Natural killer cell (primary cell): ENCODE measurements at regions not wholly inside any gene's neighbourhood (a gene's known extent, or its start where the extent isn't known, plus 50 kb on each side); places are given as distances from the start of the nearest gene placed in this dataset.

Source experiments
- ATAC-seq, 3 donors: fragments of 150-1000 bp in 2 of 3; fragments of 200-7000 bp in 1 of 3; cut with Tn5 transposase; 1 replicate in 1 of 3; 2 replicates in 2 of 3; pipeline ENCODE4 v1.10.0; 2021; ENCODE audit warnings: mild to moderate bottlenecking in 2 of 3, moderate library complexity in 2 of 3
- DNase-seq, 2 donors: peaks; one replicate each; pipeline versions ENCODE4 v3.0.0 to v3.0.0-alpha.2; 2013 to 2021; ENCODE audit warnings: mixed read lengths in 1 of 2
- H3K27ac ChIP-seq: one replicate; pipeline ENCODE4 v1.5.1; 2013; ENCODE audit warnings: mild to moderate bottlenecking, low read length
- H3K27me3 ChIP-seq: one replicate; pipeline ENCODE4 v1.6.1; 2013; ENCODE audit warnings: low read length; ENCODE audit not compliant: control insufficient read depth, insufficient read depth
- H3K36me3 ChIP-seq: one replicate; pipeline ENCODE4 v1.6.1; 2013; ENCODE audit warnings: low read length; ENCODE audit not compliant: control insufficient read depth, insufficient read depth
- H3K4me1 ChIP-seq: one replicate; pipeline ENCODE4 v1.6.1; 2013; ENCODE audit warnings: low read length; ENCODE audit not compliant: control insufficient read depth, insufficient read depth
- H3K4me3 ChIP-seq: one replicate; pipeline ENCODE4 v1.5.1; 2013; ENCODE audit warnings: low read length
- H3K9me3 ChIP-seq: one replicate; pipeline ENCODE4 v1.6.1; 2013; ENCODE audit warnings: low read length; ENCODE audit not compliant: control insufficient read depth, insufficient read depth
- H3K27ac Mint-ChIP-seq, 2 donors: one replicate each; pipeline ENCODE4 v1.8.0; 2022; ENCODE audit warnings: mild to moderate bottlenecking in 2 of 2, mixed read lengths in 2 of 2, moderate library complexity in 1 of 2
- H3K27me3 Mint-ChIP-seq, 2 donors: one replicate each; pipeline ENCODE4 v1.8.0; 2022; ENCODE audit warnings: low read depth in 2 of 2, mixed read lengths in 2 of 2
- H3K36me3 Mint-ChIP-seq: one replicate; pipeline ENCODE4 v1.8.0; 2022; ENCODE audit warnings: mixed read lengths
- H3K4me1 Mint-ChIP-seq, 2 donors: one replicate each; pipeline ENCODE4 v1.8.0; 2022; ENCODE audit warnings: mixed read lengths in 2 of 2
- H3K4me3 Mint-ChIP-seq: one replicate; pipeline ENCODE4 v1.8.0; 2022; ENCODE audit warnings: mild to moderate bottlenecking, moderate library complexity, mixed read lengths
- H3K9me3 Mint-ChIP-seq, 2 donors: one replicate each; pipeline ENCODE4 v1.8.0; 2022; ENCODE audit warnings: mixed read lengths in 2 of 2
- WGBS: methylation state at CpG from one replicate; pipeline ENCODE4 v1.1.7; 2013; ENCODE audit warnings: missing lambda C conversion rate; ENCODE audit not compliant: insufficient coverage; 5-methylcytosine and 5-hydroxymethylcytosine counted together
- intact Hi-C: fragments of 100-400 bp; cut with micrococcal nuclease; formaldehyde crosslinking; loops from one replicate; pipeline ENCODE4 v1.14.2; 2022
- TF ChIP-seq, protein P1 (sequence below): fragments of 200-600 bp; IDR thresholded peaks from one replicate; pipeline ENCODE4 v1.8.0; 2022; ENCODE audit warnings: antibody characterized with exemption

DNA sequence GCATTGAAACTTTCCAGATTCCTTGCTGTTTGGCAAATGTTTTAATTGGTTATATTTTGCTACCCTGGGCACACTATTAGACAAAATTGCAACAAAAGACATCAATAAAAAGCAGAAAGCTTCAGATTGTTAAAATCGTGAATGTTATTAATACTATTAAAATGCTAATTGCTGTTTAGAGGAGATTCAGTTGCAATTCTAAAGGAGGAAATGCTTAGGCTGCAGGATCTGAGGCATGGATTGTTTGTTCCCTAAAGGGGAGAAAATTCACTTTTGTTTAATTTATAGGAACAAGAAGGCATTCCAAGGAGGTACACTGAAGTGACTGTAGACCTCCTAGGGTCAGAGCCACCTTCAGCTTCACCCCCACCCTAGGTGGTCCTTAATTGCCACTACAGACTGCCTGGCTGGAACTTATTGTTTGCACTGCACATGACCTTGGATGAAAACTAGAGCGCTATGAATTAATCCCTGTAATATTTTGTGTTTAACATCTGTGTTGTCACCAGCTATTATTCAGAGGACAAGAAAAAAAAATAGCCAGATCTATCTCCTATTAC lies 1266.9 kb upstream of the ADGRL2 start:
- no peak overlapping the region for H3K4me3 ChIP-seq
- no peaks in the 10 kb centered on the region for H3K27me3 Mint-ChIP-seq
- no peaks in the 10 kb centered on the region for H3K9me3 ChIP-seq
- no peak overlapping the region for H3K27ac ChIP-seq
- no peaks in the 10 kb centered on the region for H3K36me3 ChIP-seq
- no peak for DNase-seq
- ATAC-seq: no peak
- no peaks in the 10 kb centered on the region for H3K4me1 ChIP-seq
- H3K4me1 Mint-ChIP-seq: no peaks in the 10 kb centered on the region
- TF ChIP-seq, protein P1, sequence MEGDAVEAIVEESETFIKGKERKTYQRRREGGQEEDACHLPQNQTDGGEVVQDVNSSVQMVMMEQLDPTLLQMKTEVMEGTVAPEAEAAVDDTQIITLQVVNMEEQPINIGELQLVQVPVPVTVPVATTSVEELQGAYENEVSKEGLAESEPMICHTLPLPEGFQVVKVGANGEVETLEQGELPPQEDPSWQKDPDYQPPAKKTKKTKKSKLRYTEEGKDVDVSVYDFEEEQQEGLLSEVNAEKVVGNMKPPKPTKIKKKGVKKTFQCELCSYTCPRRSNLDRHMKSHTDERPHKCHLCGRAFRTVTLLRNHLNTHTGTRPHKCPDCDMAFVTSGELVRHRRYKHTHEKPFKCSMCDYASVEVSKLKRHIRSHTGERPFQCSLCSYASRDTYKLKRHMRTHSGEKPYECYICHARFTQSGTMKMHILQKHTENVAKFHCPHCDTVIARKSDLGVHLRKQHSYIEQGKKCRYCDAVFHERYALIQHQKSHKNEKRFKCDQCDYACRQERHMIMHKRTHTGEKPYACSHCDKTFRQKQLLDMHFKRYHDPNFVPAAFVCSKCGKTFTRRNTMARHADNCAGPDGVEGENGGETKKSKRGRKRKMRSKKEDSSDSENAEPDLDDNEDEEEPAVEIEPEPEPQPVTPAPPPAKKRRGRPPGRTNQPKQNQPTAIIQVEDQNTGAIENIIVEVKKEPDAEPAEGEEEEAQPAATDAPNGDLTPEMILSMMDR: no peak
- H3K4me3 Mint-ChIP-seq: no peak overlapping the region
- H3K9me3 Mint-ChIP-seq: peaks cover 6 to 18% of the 10 kb centered on the region in 2 donors
- intact Hi-C loops: no loop called here
- no peaks in the 10 kb centered on the region for H3K27me3 ChIP-seq
- H3K36me3 Mint-ChIP-seq: peaks cover 5% of the 10 kb centered on the region
- no peak overlapping the region for H3K27ac Mint-ChIP-seq
- 0% methylated on average over 1 of the region's 2 CpGs for WGBS

DNA sequence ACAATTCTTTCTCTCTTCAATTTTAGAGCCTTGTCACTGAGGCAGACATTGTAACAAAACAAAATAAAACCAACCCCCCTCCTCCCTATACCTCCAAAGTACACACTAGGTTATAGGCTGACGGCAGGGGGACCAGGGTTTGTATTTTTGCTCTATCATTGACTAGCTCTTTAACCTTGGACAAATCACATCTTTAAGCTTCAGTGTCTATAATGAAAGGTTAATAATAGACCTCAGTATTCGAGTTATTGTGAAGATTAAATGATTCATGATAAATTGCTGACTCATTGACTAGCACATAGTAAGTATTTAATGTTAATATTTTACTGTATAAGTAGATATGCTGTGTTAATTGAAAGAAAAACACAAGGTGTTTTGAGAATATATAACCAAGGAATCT lies 1267.6 kb upstream of the ADGRL2 start:
- H3K9me3 Mint-ChIP-seq: peaks cover 3 to 13% of the 10 kb centered on the region in 2 donors
- H3K27ac Mint-ChIP-seq: no peak overlapping the region
- no peak overlapping the region for H3K4me3 ChIP-seq
- H3K27ac ChIP-seq: no peak overlapping the region
- 60% methylated on average over 1 of the region's 2 CpGs for WGBS
- intact Hi-C loops: no loop called here
- no peaks in the 10 kb centered on the region for H3K27me3 Mint-ChIP-seq
- H3K4me3 Mint-ChIP-seq: no peak overlapping the region
- peaks cover 5% of the 10 kb centered on the region for H3K36me3 Mint-ChIP-seq
- H3K4me1 ChIP-seq: no peaks in the 10 kb centered on the region
- H3K4me1 Mint-ChIP-seq: no peaks in the 10 kb centered on the region
- no peaks in the 10 kb centered on the region for H3K36me3 ChIP-seq
- ATAC-seq (no peak), DNase-seq (no peak)
- TF ChIP-seq, protein P1: no peak
- no peaks in the 10 kb centered on the region for H3K9me3 ChIP-seq
- no peaks in the 10 kb centered on the region for H3K27me3 ChIP-seq

DNA sequence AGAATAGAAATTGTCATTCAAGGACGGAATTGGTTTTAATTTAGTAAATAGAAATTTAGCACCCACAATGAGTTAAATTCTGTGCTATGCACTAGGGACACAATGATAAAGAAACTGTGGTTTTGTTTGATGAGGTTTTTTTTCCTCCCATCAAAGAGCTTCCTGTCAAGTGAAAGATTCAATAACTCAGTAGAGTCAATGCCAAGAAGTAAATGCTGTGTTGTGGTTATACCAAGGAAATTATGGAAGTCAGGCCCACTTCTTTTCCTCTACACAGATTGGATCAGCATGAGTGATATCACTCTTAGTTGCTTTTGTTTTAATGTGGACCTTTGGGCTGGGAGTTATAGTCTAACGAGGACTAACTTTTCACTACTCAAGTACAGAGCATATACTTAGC lies 1269.6 kb upstream of the ADGRL2 start:
- no peak overlapping the region for H3K4me3 Mint-ChIP-seq
- H3K36me3 Mint-ChIP-seq: peaks cover 5% of the 10 kb centered on the region
- Histone ChIP-seq H3K4me3 (no peak overlapping the region), H3K4me1 (no peaks in the 10 kb centered on the region), H3K27ac (no peak overlapping the region), H3K9me3 (no peaks in the 10 kb centered on the region), H3K36me3 (no peaks in the 10 kb centered on the region), H3K27me3 (no peaks in the 10 kb centered on the region)
- peaks cover 0 to 6% of the 10 kb centered on the region in 2 donors for H3K9me3 Mint-ChIP-seq
- no peak overlapping the region for H3K27ac Mint-ChIP-seq
- no peaks in the 10 kb centered on the region for H3K27me3 Mint-ChIP-seq
- intact Hi-C loops: no loop called here
- WGBS: 20% methylated on average over 1 of the region's 2 CpGs
- DNase-seq (no peak), ATAC-seq (no peak)
- TF ChIP-seq, protein P1: no peak
- H3K4me1 Mint-ChIP-seq: no peaks in the 10 kb centered on the region

DNA sequence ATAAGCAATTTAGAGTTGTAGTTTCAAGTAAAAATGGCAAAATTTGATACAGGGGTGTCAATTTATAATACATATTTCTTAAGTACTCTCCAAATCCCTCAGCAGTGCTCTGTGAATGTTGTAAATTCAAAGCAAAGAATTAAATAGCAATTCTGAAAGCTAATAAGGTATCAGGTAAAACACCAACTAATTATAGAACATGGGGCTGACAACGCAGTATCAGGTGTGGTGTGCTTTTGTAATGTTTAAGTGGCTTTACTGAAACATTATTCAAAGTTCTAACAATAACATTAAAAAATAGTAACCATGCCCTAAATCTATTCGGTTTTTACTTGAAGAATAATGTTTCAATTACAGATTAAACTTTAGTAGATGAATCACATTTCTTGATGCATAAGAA lies 1271.2 kb upstream of the ADGRL2 start:
- Histone ChIP-seq H3K4me3 (no peak overlapping the region), H3K4me1 (no peaks in the 10 kb centered on the region), H3K27me3 (no peaks in the 10 kb centered on the region), H3K27ac (no peak overlapping the region), H3K36me3 (no peaks in the 10 kb centered on the region), H3K9me3 (no peaks in the 10 kb centered on the region)
- Mint-ChIP-seq H3K9me3 (peaks cover 5% of the 10 kb centered on the region in 2 donors), H3K27ac (no peak overlapping the region), H3K27me3 (no peaks in the 10 kb centered on the region), H3K36me3 (no peaks in the 10 kb centered on the region), H3K4me3 (no peak overlapping the region), H3K4me1 (no peaks in the 10 kb centered on the region)
- DNase-seq (no peak), ATAC-seq (no peak)
- WGBS: no CpG with 5 or more reads among the region's 2 CpGs
- intact Hi-C loops: no loop called here
- TF ChIP-seq, protein P1: no peak
